HL-60 (cell line): ENCODE measurements at regions not wholly inside any gene's neighbourhood (a gene's known extent, or its start where the extent isn't known, plus 50 kb on each side); places are given as distances from the start of the nearest gene placed in this dataset.

Experiments
- DNase-seq, 2 experiments: peaks; one replicate each; pipeline ENCODE4 v3.0.0-alpha.2; 2010 to 2020; ENCODE audit warnings: low read depth in 1 of 2, low spot score in 1 of 2
- H3K27ac ChIP-seq: fragments of 250-450 bp; sonication (Bioruptor Pico); replicated peaks from 2 replicates; pipeline ENCODE4 v1.5.1; 2020; ENCODE audit warnings: mild to moderate bottlenecking, moderate library complexity
- H3K27me3 ChIP-seq: fragments of 250-450 bp; sonication (Bioruptor Pico); 2 replicates; pipeline ENCODE4 v1.5.1; 2021; ENCODE audit warnings: mild to moderate bottlenecking, moderate library complexity; ENCODE audit not compliant: insufficient read depth, poor library complexity, severe bottlenecking
- H3K4me3 ChIP-seq: replicated peaks from 2 replicates; pipeline ENCODE4 v1.5.1; 2011; ENCODE audit warnings: mild to moderate bottlenecking, control low read depth, low read length; ENCODE audit not compliant: insufficient read depth
- CTCF ChIP-seq: IDR thresholded peaks from one replicate; pipeline ENCODE4 v1.5.1; 2011; ENCODE audit warnings: low read length, control low read depth, inconsistent platforms; ENCODE audit not compliant: insufficient read depth
- GABPA ChIP-seq: IDR thresholded peaks from 2 replicates; pipeline ENCODE4 v1.6.1; 2012; ENCODE audit warnings: low read depth
- POLR2AphosphoS5 ChIP-seq: IDR thresholded peaks from 2 replicates; pipeline ENCODE4 v1.6.1; 2012; ENCODE audit warnings: low read depth
- REST ChIP-seq: IDR thresholded peaks from 2 replicates; pipeline ENCODE4 v1.6.1; 2012; ENCODE audit warnings: low read depth; ENCODE audit not compliant: insufficient replicate concordance
- SPI1 ChIP-seq: IDR thresholded peaks from 2 replicates; pipeline ENCODE4 v1.6.1; 2012; ENCODE audit warnings: low read depth, mild to moderate bottlenecking, borderline replicate concordance

- DNase-seq: no peak
- no peak overlapping the region for H3K27ac ChIP-seq
Observed at GRCh38 chr6:131400779-131401496, 172.1 kb upstream of the ARG1 start.

GRCh38 chr6:131408811-131409210 is 164.2 kb upstream of the ARG1 start:
- Histone ChIP-seq H3K27ac (no peak overlapping the region), H3K4me3 (no peak overlapping the region), H3K27me3 (no peaks in the 10 kb centered on the region)
- TF ChIP-seq GABPA (no peak), SPI1 (no peak), POLR2AphosphoS5 (no peak), CTCF (no peak), REST (no peak)
- no peak for DNase-seq

More at GRCh38 chr6:131400779-131401496, 172.1 kb upstream of the ARG1 start:
- Histone ChIP-seq H3K27me3 (no peaks in the 10 kb centered on the region), H3K4me3 (no peak overlapping the region)
- TF ChIP-seq SPI1 (peak; percentile 69), GABPA (no peak), REST (no peak), POLR2AphosphoS5 (no peak)

- TF ChIP-seq GABPA (no peak), SPI1 (no peak), REST (no peak), POLR2AphosphoS5 (no peak), CTCF (no peak)
- Histone ChIP-seq H3K4me3 (no peak overlapping the region), H3K27ac (no peak overlapping the region), H3K27me3 (no peaks in the 10 kb centered on the region)
- DNase-seq: no peak
Observed at GRCh38 chr6:131410785-131411184, 162.2 kb upstream of the ARG1 start.
